Fibroblast of the aortic adventitia (primary cell): ENCODE measurements at regions not wholly inside any gene's neighbourhood (a gene's known extent, or its start where the extent isn't known, plus 50 kb on each side); places are given as distances from the start of the nearest gene placed in this dataset.

Experiments
- DNase-seq: peaks from one replicate; pipeline ENCODE4 v3.0.0-alpha.2; 2010; ENCODE audit warnings: low read depth
- H3K4me3 ChIP-seq: 2 replicates; pipeline ENCODE4 v1.5.1; 2011; ENCODE audit warnings: low read depth, mild to moderate bottlenecking, control low read depth, low read length, moderate library complexity
- CTCF ChIP-seq: IDR thresholded peaks from 2 replicates; pipeline ENCODE4 v1.5.1; 2011; ENCODE audit warnings: mild to moderate bottlenecking, low read length, control low read depth, inconsistent platforms; ENCODE audit not compliant: insufficient read depth

GRCh38 chr11:116596346-116597260 lies 176.2 kb downstream of the BUD13 start:
- DNase-seq, result no peak
- no peak for TF ChIP-seq CTCF

GRCh38 chr11:116595305-116595880 lies 177.4 kb downstream of the BUD13 start:
- TF ChIP-seq CTCF, result no peak
- no peak for DNase-seq
- no peak overlapping the region for H3K4me3 ChIP-seq

More at GRCh38 chr11:116596346-116597260, 176.2 kb downstream of the BUD13 start:
- no peak overlapping the region for H3K4me3 ChIP-seq

- no peak overlapping the region for H3K4me3 ChIP-seq
- DNase-seq, result no peak
- TF ChIP-seq CTCF, result no peak
Observed at GRCh38 chr11:116590844-116591570, 181.8 kb downstream of the BUD13 start.

- no peak overlapping the region for H3K4me3 ChIP-seq
- DNase-seq, result no peak
- no peak for TF ChIP-seq CTCF
Observed at GRCh38 chr11:116589402-116589801, 183.4 kb downstream of the BUD13 start.

GRCh38 chr11:116586392-116586791 lies 186.4 kb downstream of the BUD13 start:
- TF ChIP-seq CTCF, result no peak
- no peak overlapping the region for H3K4me3 ChIP-seq
- DNase-seq, result no peak

GRCh38 chr11:116582571-116582970 lies 190.2 kb downstream of the BUD13 start:
- DNase-seq, result no peak
- TF ChIP-seq CTCF, result no peak
- no peak overlapping the region for H3K4me3 ChIP-seq
